ENCODE measurements at regions not wholly inside any gene's neighbourhood (a gene's known extent, or its start where the extent isn't known, plus 50 kb on each side); places are given as distances from the start of the nearest gene placed in this dataset.

DNA sequence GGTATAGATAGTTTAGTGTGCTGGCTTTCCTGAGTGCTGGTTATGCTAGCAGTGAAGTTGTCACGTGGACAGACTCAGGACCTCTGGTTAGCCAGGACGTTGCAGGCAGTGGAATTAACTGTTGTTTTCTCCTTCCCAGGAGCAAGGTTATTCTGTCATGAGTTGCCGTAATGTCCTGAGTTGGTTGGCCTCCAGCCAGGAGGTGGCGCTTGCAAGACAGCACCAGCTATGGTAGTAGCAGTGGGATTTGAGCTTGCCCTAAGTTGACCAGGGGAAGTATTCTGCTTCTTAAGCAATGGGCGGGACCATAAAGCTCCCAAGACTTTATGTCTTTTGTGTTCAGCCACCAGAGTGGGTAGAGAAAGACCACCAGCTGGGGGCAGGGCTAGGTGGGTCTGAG, 240.7 kb upstream of the DNAJC19 start:
- TF ChIP-seq, protein P1, sequence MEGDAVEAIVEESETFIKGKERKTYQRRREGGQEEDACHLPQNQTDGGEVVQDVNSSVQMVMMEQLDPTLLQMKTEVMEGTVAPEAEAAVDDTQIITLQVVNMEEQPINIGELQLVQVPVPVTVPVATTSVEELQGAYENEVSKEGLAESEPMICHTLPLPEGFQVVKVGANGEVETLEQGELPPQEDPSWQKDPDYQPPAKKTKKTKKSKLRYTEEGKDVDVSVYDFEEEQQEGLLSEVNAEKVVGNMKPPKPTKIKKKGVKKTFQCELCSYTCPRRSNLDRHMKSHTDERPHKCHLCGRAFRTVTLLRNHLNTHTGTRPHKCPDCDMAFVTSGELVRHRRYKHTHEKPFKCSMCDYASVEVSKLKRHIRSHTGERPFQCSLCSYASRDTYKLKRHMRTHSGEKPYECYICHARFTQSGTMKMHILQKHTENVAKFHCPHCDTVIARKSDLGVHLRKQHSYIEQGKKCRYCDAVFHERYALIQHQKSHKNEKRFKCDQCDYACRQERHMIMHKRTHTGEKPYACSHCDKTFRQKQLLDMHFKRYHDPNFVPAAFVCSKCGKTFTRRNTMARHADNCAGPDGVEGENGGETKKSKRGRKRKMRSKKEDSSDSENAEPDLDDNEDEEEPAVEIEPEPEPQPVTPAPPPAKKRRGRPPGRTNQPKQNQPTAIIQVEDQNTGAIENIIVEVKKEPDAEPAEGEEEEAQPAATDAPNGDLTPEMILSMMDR (IDR thresholded peaks at IDR 0.05): no peak
- TF ChIP-seq POLR2AphosphoS5 (IDR thresholded peaks at IDR 0.05): no peak
- no peak for TF ChIP-seq POLR2A (IDR thresholded peaks at IDR 0.05)
